ENCODE measurements at regions not wholly inside any gene's neighbourhood (a gene's known extent, or its start where the extent isn't known, plus 50 kb on each side); places are given as distances from the start of the nearest gene placed in this dataset.

DNA sequence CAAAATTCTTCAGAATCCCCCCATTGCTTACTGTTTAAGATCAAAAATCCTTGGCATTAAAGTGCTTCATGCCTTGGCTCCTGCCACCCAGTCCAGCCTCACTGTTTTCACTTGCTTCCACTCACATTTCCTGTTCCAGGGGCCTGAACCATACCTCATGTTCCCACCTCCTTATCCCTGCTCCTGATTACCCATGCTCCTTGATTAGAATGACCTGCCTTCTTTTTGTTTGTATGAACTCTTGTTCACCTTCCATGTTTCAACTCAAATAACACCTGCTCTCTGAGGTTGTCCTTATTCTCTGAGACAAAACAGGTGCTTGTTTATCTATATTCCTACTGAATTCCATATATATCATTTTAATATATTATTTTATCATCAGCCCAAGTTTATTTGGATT is 77.1 kb upstream of the VSTM2A start:
- TF ChIP-seq, protein P1, sequence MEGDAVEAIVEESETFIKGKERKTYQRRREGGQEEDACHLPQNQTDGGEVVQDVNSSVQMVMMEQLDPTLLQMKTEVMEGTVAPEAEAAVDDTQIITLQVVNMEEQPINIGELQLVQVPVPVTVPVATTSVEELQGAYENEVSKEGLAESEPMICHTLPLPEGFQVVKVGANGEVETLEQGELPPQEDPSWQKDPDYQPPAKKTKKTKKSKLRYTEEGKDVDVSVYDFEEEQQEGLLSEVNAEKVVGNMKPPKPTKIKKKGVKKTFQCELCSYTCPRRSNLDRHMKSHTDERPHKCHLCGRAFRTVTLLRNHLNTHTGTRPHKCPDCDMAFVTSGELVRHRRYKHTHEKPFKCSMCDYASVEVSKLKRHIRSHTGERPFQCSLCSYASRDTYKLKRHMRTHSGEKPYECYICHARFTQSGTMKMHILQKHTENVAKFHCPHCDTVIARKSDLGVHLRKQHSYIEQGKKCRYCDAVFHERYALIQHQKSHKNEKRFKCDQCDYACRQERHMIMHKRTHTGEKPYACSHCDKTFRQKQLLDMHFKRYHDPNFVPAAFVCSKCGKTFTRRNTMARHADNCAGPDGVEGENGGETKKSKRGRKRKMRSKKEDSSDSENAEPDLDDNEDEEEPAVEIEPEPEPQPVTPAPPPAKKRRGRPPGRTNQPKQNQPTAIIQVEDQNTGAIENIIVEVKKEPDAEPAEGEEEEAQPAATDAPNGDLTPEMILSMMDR (IDR thresholded peaks at IDR 0.05), result no peak
- no peaks in the 10 kb centered on the region for H3K4me1 ChIP-seq (ENCODE audit: control insufficient read depth, insufficient read depth, low read length)
- peaks cover 18 to 36% of the 10 kb centered on the region in 2 donors for H3K9me3 Mint-ChIP-seq
- ATAC-seq (no peak), DNase-seq (no peak)
- no peaks in the 10 kb centered on the region for H3K36me3 ChIP-seq (ENCODE audit: control insufficient read depth, insufficient read depth, low read length)
- intact Hi-C loops (cut with micrococcal nuclease), result no loop called here
- H3K4me3 ChIP-seq (ENCODE audit: low read length), result no peak overlapping the region
- no peak overlapping the region for H3K4me3 Mint-ChIP-seq
- no peaks in the 10 kb centered on the region for H3K27me3 Mint-ChIP-seq (ENCODE audit: low read depth in 2 of 2)
- no peaks in the 10 kb centered on the region for H3K4me1 Mint-ChIP-seq
- H3K27me3 ChIP-seq (ENCODE audit: control insufficient read depth, insufficient read depth, low read length), result no peaks in the 10 kb centered on the region
- peaks cover 5% of the 10 kb centered on the region for H3K9me3 ChIP-seq (ENCODE audit: control insufficient read depth, insufficient read depth, low read length)
- no peak overlapping the region for H3K27ac ChIP-seq (ENCODE audit: low read length)
- H3K36me3 Mint-ChIP-seq, result no peaks in the 10 kb centered on the region
- H3K27ac Mint-ChIP-seq, result no peak overlapping the region

DNA sequence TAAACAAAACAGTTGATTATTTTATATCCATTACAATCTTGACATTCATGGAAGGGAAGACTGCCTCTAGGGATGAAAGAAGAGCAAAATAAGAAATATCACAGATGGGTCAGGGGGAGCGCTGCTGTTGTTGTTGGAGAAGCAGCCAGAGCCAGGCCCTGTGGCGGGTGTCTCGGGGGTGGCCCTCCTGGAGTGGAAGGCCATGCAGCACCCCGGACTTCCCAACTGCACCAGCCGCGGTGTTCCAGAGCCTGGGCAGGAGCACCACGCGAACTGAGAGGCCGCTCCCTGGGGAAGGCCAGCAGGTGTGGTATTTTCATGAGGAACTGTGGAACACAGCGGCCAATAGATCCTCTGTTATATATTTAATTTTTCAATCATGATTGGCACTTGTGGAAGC is 72.4 kb upstream of the VSTM2A start:
- Histone ChIP-seq H3K9me3 (ENCODE audit: control insufficient read depth, insufficient read depth, low read length) (peaks cover 15% of the 10 kb centered on the region), H3K36me3 (ENCODE audit: control insufficient read depth, insufficient read depth, low read length) (no peaks in the 10 kb centered on the region), H3K27me3 (ENCODE audit: control insufficient read depth, insufficient read depth, low read length) (no peaks in the 10 kb centered on the region), H3K4me1 (ENCODE audit: control insufficient read depth, insufficient read depth, low read length) (no peaks in the 10 kb centered on the region), H3K4me3 (ENCODE audit: low read length) (no peak overlapping the region), H3K27ac (ENCODE audit: low read length) (no peak overlapping the region)
- TF ChIP-seq, protein P1 (IDR thresholded peaks at IDR 0.05), result no peak
- Mint-ChIP-seq H3K4me1 (no peaks in the 10 kb centered on the region), H3K27me3 (ENCODE audit: low read depth in 2 of 2) (no peaks in the 10 kb centered on the region), H3K36me3 (peaks cover 5% of the 10 kb centered on the region), H3K27ac (no peak overlapping the region), H3K9me3 (peaks cover 13 to 31% of the 10 kb centered on the region in 2 donors), H3K4me3 (no peak overlapping the region)
- intact Hi-C loops (cut with micrococcal nuclease), result no loop called here
- WGBS (ENCODE audit: insufficient coverage), result 96% methylated on average over 9 of the region's 10 CpGs
- DNase-seq, result no peak
- no peak for ATAC-seq

DNA sequence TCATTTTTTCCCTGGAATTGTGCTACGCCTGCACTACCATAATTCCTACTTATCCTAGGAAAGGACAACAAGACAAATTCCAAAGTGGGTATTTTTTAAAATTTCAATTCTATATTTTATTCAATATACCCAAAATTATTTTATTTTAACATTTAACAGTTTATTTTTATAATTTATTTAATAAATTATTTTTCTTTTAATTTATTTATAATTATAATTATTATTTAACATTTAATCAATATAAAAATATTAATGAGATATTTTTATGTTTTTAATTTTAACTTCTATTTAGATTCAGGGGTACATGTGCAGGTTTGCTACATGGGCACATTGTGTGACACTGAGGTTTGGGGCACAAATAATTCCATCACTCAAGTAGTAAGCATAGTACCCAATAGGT is 65.6 kb upstream of the VSTM2A start:
- H3K9me3 ChIP-seq (ENCODE audit: control insufficient read depth, insufficient read depth, low read length), result no peaks in the 10 kb centered on the region

DNA sequence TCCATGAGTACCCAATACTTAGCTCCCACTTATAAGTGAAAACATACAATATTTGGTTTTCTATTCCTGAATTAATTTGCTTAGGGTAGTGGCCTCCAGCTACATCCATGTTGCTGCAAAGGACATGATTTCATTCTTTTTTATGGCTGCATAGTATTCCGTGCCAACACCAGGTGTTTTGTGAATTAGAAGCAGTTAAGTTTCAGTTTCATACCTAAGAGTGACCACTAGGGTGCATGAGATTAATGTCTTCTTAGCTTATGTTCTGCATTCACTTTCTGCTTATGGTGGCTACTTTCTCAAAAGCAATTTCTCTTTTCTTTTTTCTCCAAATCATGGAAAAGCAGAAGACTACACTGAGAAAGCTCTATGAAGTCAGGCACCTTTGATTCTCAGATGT is 65.1 kb upstream of the VSTM2A start:
- intact Hi-C loops (cut with micrococcal nuclease), result no loop called here
- Mint-ChIP-seq H3K4me3 (no peak overlapping the region), H3K9me3 (peaks cover 10 to 11% of the 10 kb centered on the region in 2 donors), H3K27me3 (ENCODE audit: low read depth in 2 of 2) (no peaks in the 10 kb centered on the region), H3K36me3 (peaks cover 5% of the 10 kb centered on the region), H3K27ac (no peak overlapping the region), H3K4me1 (no peaks in the 10 kb centered on the region)
- Histone ChIP-seq H3K36me3 (ENCODE audit: control insufficient read depth, insufficient read depth, low read length) (no peaks in the 10 kb centered on the region), H3K27ac (ENCODE audit: low read length) (no peak overlapping the region), H3K9me3 (ENCODE audit: control insufficient read depth, insufficient read depth, low read length) (no peaks in the 10 kb centered on the region), H3K27me3 (ENCODE audit: control insufficient read depth, insufficient read depth, low read length) (no peaks in the 10 kb centered on the region), H3K4me3 (ENCODE audit: low read length) (no peak overlapping the region), H3K4me1 (ENCODE audit: control insufficient read depth, insufficient read depth, low read length) (no peaks in the 10 kb centered on the region)
- ATAC-seq, result no peak
- no peak for DNase-seq
- TF ChIP-seq, protein P1 (IDR thresholded peaks at IDR 0.05), result no peak
- 78% methylated on average over 1 of the region's 1 CpG for WGBS (ENCODE audit: insufficient coverage)

More for the DNA sequence above, 65.6 kb upstream of the VSTM2A start:
- Histone ChIP-seq H3K27ac (ENCODE audit: low read length) (no peak overlapping the region), H3K4me3 (ENCODE audit: low read length) (no peak overlapping the region), H3K27me3 (ENCODE audit: control insufficient read depth, insufficient read depth, low read length) (no peaks in the 10 kb centered on the region), H3K4me1 (ENCODE audit: control insufficient read depth, insufficient read depth, low read length) (no peaks in the 10 kb centered on the region), H3K36me3 (ENCODE audit: control insufficient read depth, insufficient read depth, low read length) (no peaks in the 10 kb centered on the region)
- Mint-ChIP-seq H3K36me3 (no peaks in the 10 kb centered on the region), H3K4me3 (no peak overlapping the region), H3K27ac (no peak overlapping the region), H3K9me3 (peaks cover 9 to 10% of the 10 kb centered on the region in 2 donors), H3K4me1 (no peaks in the 10 kb centered on the region), H3K27me3 (ENCODE audit: low read depth in 2 of 2) (no peaks in the 10 kb centered on the region)
- intact Hi-C loops (cut with micrococcal nuclease), result no loop called here
- TF ChIP-seq, protein P1 (IDR thresholded peaks at IDR 0.05), result no peak
- no CpG with 5 or more reads among the region's 1 CpG for WGBS (ENCODE audit: insufficient coverage)
- DNase-seq, result no peak
- no peak for ATAC-seq

Data from natural killer cell (primary cell).